GM23338 (cell line): ENCODE measurements at regions not wholly inside any gene's neighbourhood (a gene's known extent, or its start where the extent isn't known, plus 50 kb on each side); places are given as distances from the start of the nearest gene placed in this dataset.
A peak's percentile ranks its signal among the peaks of the same experiment; 100 is the strongest.

ENCODE experiments used
- ATAC-seq: fragments of 200-7000 bp; cut with Tn5 transposase; 3 replicates; pipeline ENCODE4 v1.9.1; 2020
- DNase-seq: peaks from one replicate; pipeline ENCODE4 v3.0.0-alpha.2; 2015; ENCODE audit warnings: low spot score
- H2AFZ ChIP-seq: fragments of 200-600 bp; sonication (generic); 2 replicates; pipeline ENCODE4 v1.8.0; 2016; ENCODE audit warnings: antibody characterized with exemption, mild to moderate bottlenecking, moderate library complexity
- H3F3A ChIP-seq: fragments of 200-600 bp; sonication (generic); replicated peaks from 2 replicates; pipeline ENCODE4 v1.8.0; 2017; ENCODE audit warnings: antibody characterized with exemption, mixed run types, low read depth
- H3K27ac ChIP-seq: fragments of 200-600 bp; sonication (generic); 2 replicates; pipeline ENCODE4 v1.6.1; 2016; ENCODE audit warnings: low read depth
- H3K27me3 ChIP-seq: fragments of 200-600 bp; sonication (generic); 2 replicates; pipeline ENCODE4 v1.8.0; 2016; ENCODE audit warnings: mild to moderate bottlenecking, mixed run types, moderate library complexity; ENCODE audit not compliant: insufficient read depth
- H3K36me3 ChIP-seq: fragments of 200-600 bp; sonication (generic); 2 replicates; pipeline ENCODE4 v1.8.0; 2016; ENCODE audit warnings: mild to moderate bottlenecking; ENCODE audit not compliant: insufficient read depth
- H3K4me1 ChIP-seq: fragments of 200-600 bp; sonication (generic); 2 replicates; pipeline ENCODE4 v1.8.0; 2016; ENCODE audit warnings: mild to moderate bottlenecking, moderate library complexity; ENCODE audit not compliant: insufficient read depth
- H3K4me2 ChIP-seq: fragments of 200-600 bp; sonication (generic); 2 replicates; pipeline ENCODE4 v1.7.1; 2017; ENCODE audit warnings: mixed run types
- H3K4me3 ChIP-seq: fragments of 200-600 bp; sonication (generic); 2 replicates; pipeline ENCODE4 v1.6.1; 2016; ENCODE audit warnings: mixed run types
- H3K79me2 ChIP-seq: fragments of 200-600 bp; sonication (generic); replicated peaks from 2 replicates; pipeline ENCODE4 v1.8.0; 2017; ENCODE audit warnings: mild to moderate bottlenecking; ENCODE audit not compliant: insufficient read depth
- H3K9me2 ChIP-seq: fragments of 200-600 bp; sonication (generic); 2 replicates; pipeline ENCODE4 v1.8.0; 2017; ENCODE audit not compliant: insufficient read depth
- H4K20me1 ChIP-seq: fragments of 200-600 bp; sonication (generic); replicated peaks from 2 replicates; pipeline ENCODE4 v1.8.0; 2017; ENCODE audit warnings: mild to moderate bottlenecking; ENCODE audit not compliant: insufficient read depth
- H3K27ac Mint-ChIP-seq: 2 replicates; pipeline ENCODE4 v1.8.0; 2020; ENCODE audit warnings: inconsistent platforms, mild to moderate bottlenecking, moderate library complexity, mixed read lengths
- H3K27me3 Mint-ChIP-seq: 3 replicates; pipeline ENCODE4 v1.8.0; 2022; ENCODE audit warnings: low read depth, mild to moderate bottlenecking, moderate library complexity, mixed read lengths, inconsistent platforms; ENCODE audit not compliant: insufficient read depth, poor library complexity
- H3K36me3 Mint-ChIP-seq: 3 replicates; pipeline ENCODE4 v1.8.0; 2021; ENCODE audit warnings: low read depth, mild to moderate bottlenecking, inconsistent platforms, moderate library complexity, mixed read lengths
- H3K4me1 Mint-ChIP-seq: 3 replicates; pipeline ENCODE4 v1.8.0; 2020; ENCODE audit warnings: mild to moderate bottlenecking, inconsistent platforms, mixed read lengths
- H3K4me3 Mint-ChIP-seq: 3 replicates; pipeline ENCODE4 v1.8.0; 2021; ENCODE audit warnings: moderate library complexity, mild to moderate bottlenecking, inconsistent platforms, mixed read lengths
- H3K9me3 Mint-ChIP-seq: 3 replicates; pipeline ENCODE4 v1.8.0; 2020; ENCODE audit warnings: moderate library complexity, mild to moderate bottlenecking, inconsistent platforms, mixed read lengths
- CREB1 ChIP-seq: fragments of 250-450 bp; sonication (Bioruptor Pico); IDR thresholded peaks from 2 replicates; pipeline ENCODE4 v1.5.0; 2020; ENCODE audit warnings: low read depth, mild to moderate bottlenecking, moderate library complexity
- CTCF ChIP-seq, 2 experiments: fragments of 200-600 bp in 1 of 2; sonication (generic) in 1 of 2; conservative IDR thresholded peaks; 2 replicates each; pipeline versions ENCODE4 v1.5.1 to v1.6.1; 2016 to 2017; ENCODE audit warnings: antibody characterized with exemption in 2 of 2, low read depth in 2 of 2, mild to moderate bottlenecking in 2 of 2, moderate library complexity in 1 of 2
- NANOG ChIP-seq: IDR thresholded peaks from 2 replicates; pipeline ENCODE4 v1.6.1; 2016; ENCODE audit warnings: antibody characterized with exemption, borderline replicate concordance
- POLR2AphosphoS5 ChIP-seq: IDR thresholded peaks from 2 replicates; pipeline ENCODE4 v1.6.1; 2016; ENCODE audit warnings: antibody characterized with exemption, low read depth
- STAT1 ChIP-seq: IDR thresholded peaks from one replicate; pipeline ENCODE4 v1.6.1; 2016; ENCODE audit warnings: antibody characterized with exemption; ENCODE audit not compliant: unreplicated experiment
- ZNF114 ChIP-seq: fragments of 250-450 bp; sonication (Bioruptor Pico); IDR thresholded peaks from 2 replicates; pipeline ENCODE4 v1.5.0; 2020; ENCODE audit warnings: mild to moderate bottlenecking, moderate library complexity
- ZNF331 ChIP-seq: fragments of 250-450 bp; sonication (Bioruptor Pico); IDR thresholded peaks from 2 replicates; pipeline ENCODE4 v1.5.0; 2020; ENCODE audit warnings: low read depth, mild to moderate bottlenecking, moderate library complexity
- TF ChIP-seq, protein P1 (sequence below): fragments of 250-450 bp; sonication (Bioruptor Pico); IDR thresholded peaks from 2 replicates; pipeline ENCODE4 v1.5.0; 2020; ENCODE audit warnings: mild to moderate bottlenecking, moderate library complexity
- TF ChIP-seq, protein P2 (sequence below): IDR thresholded peaks from one replicate; pipeline ENCODE4 v1.6.1; 2018; ENCODE audit warnings: antibody characterized with exemption; ENCODE audit not compliant: unreplicated experiment

- TF ChIP-seq, protein P1, sequence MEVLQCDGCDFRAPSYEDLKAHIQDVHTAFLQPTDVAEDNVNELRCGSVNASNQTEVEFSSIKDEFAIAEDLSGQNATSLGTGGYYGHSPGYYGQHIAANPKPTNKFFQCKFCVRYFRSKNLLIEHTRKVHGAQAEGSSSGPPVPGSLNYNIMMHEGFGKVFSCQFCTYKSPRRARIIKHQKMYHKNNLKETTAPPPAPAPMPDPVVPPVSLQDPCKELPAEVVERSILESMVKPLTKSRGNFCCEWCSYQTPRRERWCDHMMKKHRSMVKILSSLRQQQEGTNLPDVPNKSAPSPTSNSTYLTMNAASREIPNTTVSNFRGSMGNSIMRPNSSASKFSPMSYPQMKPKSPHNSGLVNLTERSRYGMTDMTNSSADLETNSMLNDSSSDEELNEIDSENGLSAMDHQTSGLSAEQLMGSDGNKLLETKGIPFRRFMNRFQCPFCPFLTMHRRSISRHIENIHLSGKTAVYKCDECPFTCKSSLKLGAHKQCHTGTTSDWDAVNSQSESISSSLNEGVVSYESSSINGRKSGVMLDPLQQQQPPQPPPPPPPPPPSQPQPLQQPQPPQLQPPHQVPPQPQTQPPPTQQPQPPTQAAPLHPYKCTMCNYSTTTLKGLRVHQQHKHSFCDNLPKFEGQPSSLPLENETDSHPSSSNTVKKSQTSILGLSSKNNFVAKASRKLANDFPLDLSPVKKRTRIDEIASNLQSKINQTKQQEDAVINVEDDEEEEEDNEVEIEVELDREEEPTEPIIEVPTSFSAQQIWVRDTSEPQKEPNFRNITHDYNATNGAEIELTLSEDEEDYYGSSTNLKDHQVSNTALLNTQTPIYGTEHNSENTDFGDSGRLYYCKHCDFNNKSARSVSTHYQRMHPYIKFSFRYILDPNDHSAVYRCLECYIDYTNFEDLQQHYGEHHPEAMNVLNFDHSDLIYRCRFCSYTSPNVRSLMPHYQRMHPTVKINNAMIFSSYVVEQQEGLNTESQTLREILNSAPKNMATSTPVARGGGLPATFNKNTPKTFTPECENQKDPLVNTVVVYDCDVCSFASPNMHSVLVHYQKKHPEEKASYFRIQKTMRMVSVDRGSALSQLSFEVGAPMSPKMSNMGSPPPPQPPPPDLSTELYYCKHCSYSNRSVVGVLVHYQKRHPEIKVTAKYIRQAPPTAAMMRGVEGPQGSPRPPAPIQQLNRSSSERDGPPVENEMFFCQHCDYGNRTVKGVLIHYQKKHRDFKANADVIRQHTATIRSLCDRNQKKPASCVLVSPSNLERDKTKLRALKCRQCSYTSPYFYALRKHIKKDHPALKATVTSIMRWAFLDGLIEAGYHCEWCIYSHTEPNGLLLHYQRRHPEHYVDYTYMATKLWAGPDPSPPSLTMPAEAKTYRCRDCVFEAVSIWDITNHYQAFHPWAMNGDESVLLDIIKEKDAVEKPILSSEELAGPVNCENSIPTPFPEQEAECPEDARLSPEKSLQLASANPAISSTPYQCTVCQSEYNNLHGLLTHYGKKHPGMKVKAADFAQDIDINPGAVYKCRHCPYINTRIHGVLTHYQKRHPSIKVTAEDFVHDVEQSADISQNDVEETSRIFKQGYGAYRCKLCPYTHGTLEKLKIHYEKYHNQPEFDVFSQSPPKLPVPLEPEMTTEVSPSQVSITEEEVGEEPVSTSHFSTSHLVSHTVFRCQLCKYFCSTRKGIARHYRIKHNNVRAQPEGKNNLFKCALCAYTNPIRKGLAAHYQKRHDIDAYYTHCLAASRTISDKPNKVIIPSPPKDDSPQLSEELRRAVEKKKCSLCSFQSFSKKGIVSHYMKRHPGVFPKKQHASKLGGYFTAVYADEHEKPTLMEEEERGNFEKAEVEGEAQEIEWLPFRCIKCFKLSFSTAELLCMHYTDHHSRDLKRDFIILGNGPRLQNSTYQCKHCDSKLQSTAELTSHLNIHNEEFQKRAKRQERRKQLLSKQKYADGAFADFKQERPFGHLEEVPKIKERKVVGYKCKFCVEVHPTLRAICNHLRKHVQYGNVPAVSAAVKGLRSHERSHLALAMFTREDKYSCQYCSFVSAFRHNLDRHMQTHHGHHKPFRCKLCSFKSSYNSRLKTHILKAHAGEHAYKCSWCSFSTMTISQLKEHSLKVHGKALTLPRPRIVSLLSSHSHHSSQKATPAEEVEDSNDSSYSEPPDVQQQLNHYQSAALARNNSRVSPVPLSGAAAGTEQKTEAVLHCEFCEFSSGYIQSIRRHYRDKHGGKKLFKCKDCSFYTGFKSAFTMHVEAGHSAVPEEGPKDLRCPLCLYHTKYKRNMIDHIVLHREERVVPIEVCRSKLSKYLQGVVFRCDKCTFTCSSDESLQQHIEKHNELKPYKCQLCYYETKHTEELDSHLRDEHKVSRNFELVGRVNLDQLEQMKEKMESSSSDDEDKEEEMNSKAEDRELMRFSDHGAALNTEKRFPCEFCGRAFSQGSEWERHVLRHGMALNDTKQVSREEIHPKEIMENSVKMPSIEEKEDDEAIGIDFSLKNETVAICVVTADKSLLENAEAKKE (CRISPR knock-in tag): no peak
- TF ChIP-seq NANOG: no peak
- TF ChIP-seq POLR2AphosphoS5: no peak
- TF ChIP-seq CTCF (conservative IDR thresholded peaks at IDR 0.05; ENCODE audit: low read depth in 2 of 2): no peak
- no peak for TF ChIP-seq ZNF114 (CRISPR knock-in tag)
- no peak for TF ChIP-seq ZNF331 (CRISPR knock-in tag)
Observed at GRCh38 chr4:187118602-187119120, 395.0 kb upstream of the FAT1 start (continued).

DNA sequence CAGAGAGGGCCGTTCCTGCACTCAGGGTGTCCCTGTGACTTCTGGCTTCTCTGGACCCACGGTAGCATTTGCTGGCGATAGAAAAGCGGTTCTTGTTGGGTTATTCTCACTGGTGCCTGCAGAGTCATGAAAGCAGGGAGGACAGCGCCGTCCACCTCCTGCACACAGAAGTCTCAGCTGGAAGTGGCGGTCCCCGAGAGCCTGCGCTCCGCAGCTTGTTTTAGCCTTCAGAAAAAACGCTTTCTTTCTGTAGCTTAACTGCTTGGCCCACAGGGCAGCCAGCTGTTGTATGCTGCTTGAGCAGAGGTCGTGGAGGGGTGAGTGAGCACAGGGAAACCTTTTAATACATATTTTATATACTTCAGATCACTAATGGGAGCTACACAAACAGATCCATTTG, 400.7 kb upstream of the FAT1 start:
- no peaks in the 10 kb centered on the region for H3K9me2 ChIP-seq
- H3F3A ChIP-seq: no peaks in the 10 kb centered on the region
- H2AFZ ChIP-seq: peak overlapping the region; percentile 63
- no peaks in the 10 kb centered on the region for H3K4me1 ChIP-seq
- H3K27ac Mint-ChIP-seq: no peak overlapping the region
- H3K4me1 Mint-ChIP-seq: no peaks in the 10 kb centered on the region
- no peak overlapping the region for H3K27ac ChIP-seq
- H3K36me3 Mint-ChIP-seq: no peaks in the 10 kb centered on the region
- no peaks in the 10 kb centered on the region for H3K27me3 Mint-ChIP-seq
- ATAC-seq (no peak), DNase-seq (no peak)
- H4K20me1 ChIP-seq: no peaks in the 10 kb centered on the region
- H3K9me3 Mint-ChIP-seq: no peaks in the 10 kb centered on the region
- H3K27me3 ChIP-seq: no peaks in the 10 kb centered on the region
- no peaks in the 10 kb centered on the region for H3K79me2 ChIP-seq
- H3K36me3 ChIP-seq: no peaks in the 10 kb centered on the region
- no peak overlapping the region for H3K4me3 ChIP-seq
- no peak overlapping the region for H3K4me2 ChIP-seq
- H3K4me3 Mint-ChIP-seq: no peak overlapping the region
- TF ChIP-seq, protein P2, sequence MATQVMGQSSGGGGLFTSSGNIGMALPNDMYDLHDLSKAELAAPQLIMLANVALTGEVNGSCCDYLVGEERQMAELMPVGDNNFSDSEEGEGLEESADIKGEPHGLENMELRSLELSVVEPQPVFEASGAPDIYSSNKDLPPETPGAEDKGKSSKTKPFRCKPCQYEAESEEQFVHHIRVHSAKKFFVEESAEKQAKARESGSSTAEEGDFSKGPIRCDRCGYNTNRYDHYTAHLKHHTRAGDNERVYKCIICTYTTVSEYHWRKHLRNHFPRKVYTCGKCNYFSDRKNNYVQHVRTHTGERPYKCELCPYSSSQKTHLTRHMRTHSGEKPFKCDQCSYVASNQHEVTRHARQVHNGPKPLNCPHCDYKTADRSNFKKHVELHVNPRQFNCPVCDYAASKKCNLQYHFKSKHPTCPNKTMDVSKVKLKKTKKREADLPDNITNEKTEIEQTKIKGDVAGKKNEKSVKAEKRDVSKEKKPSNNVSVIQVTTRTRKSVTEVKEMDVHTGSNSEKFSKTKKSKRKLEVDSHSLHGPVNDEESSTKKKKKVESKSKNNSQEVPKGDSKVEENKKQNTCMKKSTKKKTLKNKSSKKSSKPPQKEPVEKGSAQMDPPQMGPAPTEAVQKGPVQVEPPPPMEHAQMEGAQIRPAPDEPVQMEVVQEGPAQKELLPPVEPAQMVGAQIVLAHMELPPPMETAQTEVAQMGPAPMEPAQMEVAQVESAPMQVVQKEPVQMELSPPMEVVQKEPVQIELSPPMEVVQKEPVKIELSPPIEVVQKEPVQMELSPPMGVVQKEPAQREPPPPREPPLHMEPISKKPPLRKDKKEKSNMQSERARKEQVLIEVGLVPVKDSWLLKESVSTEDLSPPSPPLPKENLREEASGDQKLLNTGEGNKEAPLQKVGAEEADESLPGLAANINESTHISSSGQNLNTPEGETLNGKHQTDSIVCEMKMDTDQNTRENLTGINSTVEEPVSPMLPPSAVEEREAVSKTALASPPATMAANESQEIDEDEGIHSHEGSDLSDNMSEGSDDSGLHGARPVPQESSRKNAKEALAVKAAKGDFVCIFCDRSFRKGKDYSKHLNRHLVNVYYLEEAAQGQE: no peak
- TF ChIP-seq ZNF331 (CRISPR knock-in tag) (no peak), CREB1 (CRISPR knock-in tag) (no peak), STAT1 (no peak)
